ENCODE measurements at regions not wholly inside any gene's neighbourhood (a gene's known extent, or its start where the extent isn't known, plus 50 kb on each side); places are given as distances from the start of the nearest gene placed in this dataset.

GRCh38 chr14:95391331-95391730 is 71.6 kb upstream of the CLMN start:
- ATAC-seq: no peak
- TF ChIP-seq ISL1 (CRISPR knock-in tag; IDR thresholded peaks at IDR 0.05) (no peak), TCF4 (CRISPR knock-in tag; IDR thresholded peaks at IDR 0.05; ENCODE audit: borderline replicate concordance) (no peak), CSRNP3 (CRISPR knock-in tag; IDR thresholded peaks at IDR 0.05) (no peak), ESRRG (CRISPR knock-in tag; IDR thresholded peaks at IDR 0.05) (no peak), CREB5 (CRISPR knock-in tag; IDR thresholded peaks at IDR 0.05; ENCODE audit: low read depth) (no peak), PPARA (CRISPR knock-in tag; IDR thresholded peaks at IDR 0.05; ENCODE audit: borderline replicate concordance) (no peak), ZNF70 (CRISPR knock-in tag; IDR thresholded peaks at IDR 0.05) (no peak), ARNTL (CRISPR knock-in tag; IDR thresholded peaks at IDR 0.05; ENCODE audit: borderline replicate concordance, low read depth) (no peak), ZNF8 (CRISPR knock-in tag; IDR thresholded peaks at IDR 0.05) (no peak), CSDC2 (CRISPR knock-in tag; IDR thresholded peaks at IDR 0.05) (no peak), SNAI2 (CRISPR knock-in tag; IDR thresholded peaks at IDR 0.05) (no peak)

- TF ChIP-seq ZNF8 (CRISPR knock-in tag; IDR thresholded peaks at IDR 0.05): no peak
- TF ChIP-seq ZNF70 (CRISPR knock-in tag; IDR thresholded peaks at IDR 0.05): no peak
- TF ChIP-seq POU6F1 (CRISPR knock-in tag; IDR thresholded peaks at IDR 0.05; ENCODE audit: borderline replicate concordance, low read depth): no peak
- no peak for TF ChIP-seq ZFP3 (CRISPR knock-in tag; IDR thresholded peaks at IDR 0.05)
- ATAC-seq: no peak
These were observed 69.8 kb upstream of the CLMN start for GRCh38 chr14:95389471-95390011.

- no peak for ATAC-seq
- TF ChIP-seq ZFP3 (CRISPR knock-in tag; IDR thresholded peaks at IDR 0.05) (no peak), ZNF565 (CRISPR knock-in tag; conservative IDR thresholded peaks at IDR 0.05; ENCODE audit: low read depth) (no peak)
These were observed 69.0 kb upstream of the CLMN start for GRCh38 chr14:95388699-95389098.

GRCh38 chr14:95387826-95388445 is 68.2 kb upstream of the CLMN start:
- TF ChIP-seq PPARA (CRISPR knock-in tag; IDR thresholded peaks at IDR 0.05; ENCODE audit: borderline replicate concordance) (no peak), ZFP3 (CRISPR knock-in tag; IDR thresholded peaks at IDR 0.05) (no peak), TSHZ2 (CRISPR knock-in tag; IDR thresholded peaks at IDR 0.05) (no peak), CSRNP3 (CRISPR knock-in tag; IDR thresholded peaks at IDR 0.05) (no peak), ZNF565 (CRISPR knock-in tag; conservative IDR thresholded peaks at IDR 0.05; ENCODE audit: low read depth) (no peak), RARB (CRISPR knock-in tag; IDR thresholded peaks at IDR 0.05) (no peak), POU6F1 (CRISPR knock-in tag; IDR thresholded peaks at IDR 0.05; ENCODE audit: borderline replicate concordance, low read depth) (no peak), CSDC2 (CRISPR knock-in tag; IDR thresholded peaks at IDR 0.05) (no peak), OSR1 (CRISPR knock-in tag; IDR thresholded peaks at IDR 0.05) (no peak), ARNTL (CRISPR knock-in tag; IDR thresholded peaks at IDR 0.05; ENCODE audit: borderline replicate concordance, low read depth) (no peak), GLIS3 (CRISPR knock-in tag; IDR thresholded peaks at IDR 0.05) (no peak), BACH2 (CRISPR knock-in tag; IDR thresholded peaks at IDR 0.05; ENCODE audit: borderline replicate concordance) (no peak), PATZ1 (CRISPR knock-in tag; IDR thresholded peaks at IDR 0.05; ENCODE audit: borderline replicate concordance) (no peak)
- ATAC-seq: no peak
